ENCODE measurements at regions not wholly inside any gene's neighbourhood (a gene's known extent, or its start where the extent isn't known, plus 50 kb on each side); places are given as distances from the start of the nearest gene placed in this dataset.

DNA sequence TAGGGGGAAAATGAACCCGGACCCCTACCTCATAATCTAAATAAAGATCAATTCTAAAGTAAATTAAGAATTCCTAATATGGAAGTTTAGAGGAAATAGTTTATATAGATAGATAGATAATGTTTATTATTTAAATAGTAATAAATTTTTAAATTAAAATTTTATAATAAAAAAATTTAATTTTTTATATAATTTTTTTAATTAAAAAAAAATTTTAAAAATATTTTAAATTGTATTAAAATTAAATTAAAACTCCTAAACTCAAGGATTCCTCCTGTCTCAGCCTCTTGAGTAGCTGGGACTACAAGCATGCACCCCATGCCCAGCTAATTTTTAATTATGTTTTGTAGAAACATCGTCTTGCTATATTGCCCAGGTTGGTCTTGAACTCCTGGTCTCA, 186.9 kb upstream of the VRK2 start:
- DNase-seq, result no peak

DNA sequence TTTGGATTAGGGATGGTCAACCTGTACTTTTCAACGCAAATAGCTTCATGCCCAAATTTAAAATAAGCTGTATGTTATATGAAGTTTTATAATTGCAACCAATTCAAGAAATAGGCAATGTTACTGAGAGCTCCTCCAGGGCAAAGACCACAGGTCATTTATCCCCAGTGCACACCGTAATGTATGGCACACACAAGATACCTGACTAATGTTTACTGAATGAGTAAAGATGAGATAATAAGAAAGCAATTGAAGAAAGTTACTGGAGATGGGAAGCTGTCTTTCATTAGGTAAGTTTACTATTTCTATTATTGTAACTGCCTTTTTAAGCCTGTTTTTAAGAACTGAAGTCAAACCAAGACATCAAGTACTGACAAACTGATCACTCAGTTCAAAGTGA, 184.5 kb upstream of the VRK2 start:
- no peak for DNase-seq

DNA sequence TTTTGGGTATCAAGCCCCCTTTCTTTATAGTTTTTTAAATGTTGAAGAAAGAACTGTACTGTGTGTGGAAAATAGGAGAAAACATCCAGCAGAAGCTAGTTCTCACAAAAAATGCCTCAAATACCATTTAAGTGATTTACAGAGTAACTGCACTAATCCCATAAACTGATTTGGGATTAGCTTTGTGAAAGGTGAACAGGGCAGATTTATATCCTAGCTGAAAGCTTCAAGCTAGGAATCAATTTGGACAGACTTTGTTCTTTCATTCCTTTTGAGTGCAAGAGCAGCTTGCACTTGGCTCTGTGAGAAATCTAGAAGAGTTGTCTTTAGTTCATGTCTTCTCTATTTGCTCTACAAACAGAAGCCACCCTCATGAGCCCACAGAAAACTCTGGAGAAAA, 183.9 kb upstream of the VRK2 start:
- no peak for DNase-seq

DNA sequence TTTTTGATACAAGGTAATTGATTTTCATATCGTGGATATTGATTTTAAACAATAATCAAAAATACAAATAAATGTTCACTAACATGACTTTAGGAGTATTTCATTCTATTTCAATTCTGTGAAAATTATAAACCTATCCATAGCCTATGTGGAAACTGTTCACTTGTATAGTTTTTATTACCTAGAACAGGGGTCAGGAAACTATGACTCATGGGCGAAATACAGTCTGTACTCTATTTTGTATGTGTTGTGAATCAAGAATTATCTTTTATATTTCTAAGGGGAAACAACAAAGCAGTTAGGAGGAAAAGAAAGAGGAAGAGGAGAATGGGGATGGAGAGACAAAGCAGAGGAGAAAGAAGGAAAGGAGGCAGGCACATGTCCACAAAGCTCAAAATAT, 181.7 kb upstream of the VRK2 start:
- no peak for DNase-seq

DNA sequence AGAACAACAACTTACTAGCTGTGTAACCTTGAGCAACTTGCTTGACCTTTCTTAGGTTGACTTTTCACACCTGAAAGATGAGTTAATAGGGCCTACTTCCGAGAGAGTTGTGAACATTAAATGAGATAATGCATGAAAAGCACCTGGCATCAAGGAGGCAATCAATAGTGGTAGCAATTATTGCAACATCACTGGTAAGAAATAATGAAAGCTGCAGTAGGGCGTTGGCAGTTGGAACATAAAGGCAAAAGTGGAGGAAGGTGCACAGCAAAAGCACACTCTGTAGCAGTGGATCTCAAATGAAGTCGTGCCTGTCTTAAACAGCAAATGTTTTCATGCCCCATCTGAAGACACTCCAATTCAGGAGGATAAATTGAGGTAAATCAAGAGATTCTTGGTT, 178.9 kb upstream of the VRK2 start:
- no peak for DNase-seq

DNA sequence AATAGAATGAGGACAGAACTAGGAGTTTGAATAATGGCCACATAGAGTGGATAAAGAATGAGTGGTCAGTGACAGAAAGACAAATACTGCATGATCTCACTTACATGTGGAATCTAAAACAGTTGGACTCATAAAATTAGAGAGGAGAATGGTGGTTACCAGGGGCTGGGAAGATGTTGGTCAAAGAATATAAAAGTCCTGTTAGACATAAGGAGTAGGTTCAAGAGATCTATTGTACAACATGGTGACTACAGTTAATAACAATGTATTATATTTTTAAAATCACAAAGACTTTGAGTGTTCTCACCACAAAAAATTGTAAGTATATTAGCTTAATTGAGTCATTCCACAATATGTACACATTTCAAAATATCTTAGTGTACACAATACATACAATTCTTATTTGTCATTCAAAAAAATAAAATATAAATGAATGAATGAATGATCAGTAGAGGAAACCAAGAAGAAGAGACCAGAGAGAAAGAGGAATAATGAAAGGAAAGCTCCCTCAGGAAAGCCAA, 177.9 kb upstream of the VRK2 start:
- DNase-seq, result no peak

DNA sequence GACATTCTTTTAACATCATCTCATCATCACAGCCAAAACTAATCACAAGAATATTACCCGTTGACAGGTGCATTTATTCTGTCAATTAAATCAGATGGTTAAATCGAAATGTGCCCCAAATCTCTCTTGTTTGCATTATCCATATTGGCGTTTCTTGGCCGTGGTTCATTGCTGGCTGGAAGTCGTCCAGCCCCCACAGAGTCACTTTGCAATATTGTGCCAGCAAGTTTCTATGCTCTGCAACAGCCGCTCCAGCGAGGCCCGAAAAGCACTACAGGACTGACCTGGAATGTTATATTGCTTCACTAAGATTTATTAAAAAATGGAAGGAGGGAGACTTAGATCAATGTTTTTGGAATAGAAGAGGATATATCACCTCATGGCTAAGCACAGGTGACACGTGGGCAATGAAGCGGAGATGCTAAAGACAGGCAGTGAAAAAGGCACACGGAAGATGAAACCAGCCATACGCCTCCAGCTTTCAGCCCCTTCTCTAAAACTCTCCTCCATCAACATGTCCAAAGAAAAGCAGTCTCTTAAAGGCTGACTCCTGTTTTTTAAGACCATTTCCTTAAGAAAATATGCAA, 176.8 kb upstream of the VRK2 start:
- DNase-seq, result no peak

DNA sequence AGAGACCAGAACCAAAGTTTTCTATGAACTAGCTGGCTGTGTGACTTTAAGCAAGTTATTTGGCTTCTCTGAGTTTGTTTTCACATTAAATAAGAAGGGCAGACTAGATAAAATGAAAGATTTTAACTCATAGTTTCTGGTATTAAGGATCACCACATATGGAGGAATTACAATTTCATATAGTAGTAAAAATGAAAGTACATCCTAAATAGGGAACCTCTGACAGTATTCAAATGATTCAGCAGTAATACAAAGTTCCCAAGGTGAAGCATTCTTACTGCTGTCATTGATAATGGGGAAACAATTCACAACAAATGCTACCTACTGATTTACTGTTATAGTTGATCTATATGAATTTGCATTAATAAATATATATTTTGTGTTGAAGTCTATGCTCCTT, 170.3 kb upstream of the VRK2 start:
- no peak for DNase-seq

DNA sequence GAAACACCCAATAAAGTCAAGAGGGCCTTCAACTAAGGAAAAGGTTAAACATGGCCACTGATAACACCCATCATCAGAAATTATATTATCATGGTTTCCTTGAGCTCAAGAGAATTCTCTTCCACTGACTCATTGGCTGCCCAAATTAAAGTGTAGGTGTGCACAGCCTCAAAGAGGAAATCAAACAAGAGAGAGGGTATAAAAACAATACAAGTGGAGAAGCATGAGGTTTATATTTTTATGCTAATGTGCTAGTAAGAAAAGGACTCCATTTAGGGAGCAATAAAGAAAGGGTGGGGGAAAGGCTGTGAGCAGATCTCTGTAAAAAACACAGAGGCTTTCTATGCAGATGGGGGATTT, 168.8 kb upstream of the VRK2 start:
- DNase-seq, result no peak

DNA sequence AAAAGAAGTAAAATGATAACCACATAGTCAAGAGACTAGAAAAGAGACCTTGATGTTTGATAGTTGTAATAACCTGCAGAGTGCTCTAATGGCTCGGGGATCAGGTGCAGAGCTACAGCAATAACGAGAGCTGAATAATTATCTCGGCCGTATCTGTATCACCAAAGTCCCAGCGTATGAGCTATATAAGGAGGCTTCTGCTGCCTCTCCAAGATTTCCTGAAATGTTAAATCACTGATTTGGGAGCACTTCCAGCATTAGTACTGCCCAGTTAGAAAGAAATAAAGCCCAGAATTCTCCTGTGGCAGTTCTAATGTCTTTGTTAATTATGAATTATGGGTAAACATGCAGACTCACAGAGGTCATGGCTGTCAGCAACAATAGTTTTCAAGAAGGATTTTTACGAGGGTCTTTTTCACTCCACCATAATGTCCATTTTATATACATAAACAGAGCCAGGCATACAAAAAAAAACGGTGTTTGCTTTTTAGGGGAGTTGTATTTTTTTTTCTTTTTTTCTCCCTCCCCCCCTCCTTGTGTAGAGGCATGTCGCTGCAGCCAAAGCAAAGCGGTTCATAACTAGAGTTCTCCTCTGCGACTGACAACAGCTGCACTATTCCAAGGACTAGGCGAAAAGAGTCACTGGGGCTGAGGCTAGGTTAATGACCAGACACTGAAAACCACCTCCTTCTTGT, 168.3 kb upstream of the VRK2 start:
- peak; percentile 38 for DNase-seq

DNA sequence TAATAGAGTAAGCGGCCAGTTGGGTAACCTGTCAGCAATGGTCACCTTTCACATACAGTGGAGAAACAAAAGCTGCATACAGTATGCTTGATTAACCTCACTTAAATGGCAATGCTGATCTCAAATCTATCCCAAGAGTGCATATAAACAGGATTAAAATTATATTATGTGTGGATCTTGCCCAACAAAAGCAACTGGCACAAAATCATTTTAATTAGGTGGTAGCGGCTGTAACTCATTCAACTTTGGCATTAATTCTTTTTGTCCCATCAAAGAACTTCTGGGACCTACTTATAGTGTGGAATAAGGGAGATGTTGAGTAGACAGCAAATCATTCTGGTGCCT, 167.8 kb upstream of the VRK2 start:
- DNase-seq, result no peak

DNA sequence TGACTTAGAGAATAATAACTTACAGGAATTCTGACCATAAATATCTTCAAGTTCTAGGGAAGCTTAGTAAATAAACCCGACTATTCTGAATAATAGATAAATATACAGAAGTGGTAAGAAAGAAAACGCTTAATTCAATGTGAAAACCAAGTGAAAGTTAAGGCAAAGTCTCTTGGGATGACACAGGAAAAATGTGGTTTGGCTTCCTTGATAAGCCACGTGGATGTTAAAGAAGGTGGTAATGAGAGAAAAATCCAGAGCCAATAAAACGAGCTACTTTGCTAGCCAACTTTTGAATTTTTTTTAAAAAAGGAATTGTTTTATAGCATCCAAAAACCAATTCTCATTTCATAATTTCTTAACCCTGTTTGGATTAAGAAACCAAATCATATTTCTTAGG, 166.2 kb upstream of the VRK2 start:
- DNase-seq, result no peak

DNA sequence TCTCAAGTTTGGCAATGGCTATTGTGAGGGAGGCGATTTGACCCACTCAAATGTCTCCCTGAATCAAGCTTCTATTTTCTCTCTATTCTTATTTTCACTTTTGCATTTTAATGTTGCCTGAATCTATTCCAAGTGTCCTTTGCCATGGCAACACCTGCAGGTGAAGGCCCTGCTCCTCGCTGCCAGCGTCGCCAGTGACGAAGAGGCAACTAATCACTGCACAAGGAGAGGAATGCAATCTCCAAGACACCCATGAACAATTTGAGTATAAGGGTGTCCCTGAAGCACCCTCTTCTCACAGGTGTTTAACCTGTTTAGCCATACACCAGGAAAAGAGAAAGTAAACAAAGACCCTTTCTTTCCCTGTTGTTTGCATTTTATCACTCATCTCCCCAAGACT, 165.6 kb upstream of the VRK2 start:
- DNase-seq, result no peak

DNA sequence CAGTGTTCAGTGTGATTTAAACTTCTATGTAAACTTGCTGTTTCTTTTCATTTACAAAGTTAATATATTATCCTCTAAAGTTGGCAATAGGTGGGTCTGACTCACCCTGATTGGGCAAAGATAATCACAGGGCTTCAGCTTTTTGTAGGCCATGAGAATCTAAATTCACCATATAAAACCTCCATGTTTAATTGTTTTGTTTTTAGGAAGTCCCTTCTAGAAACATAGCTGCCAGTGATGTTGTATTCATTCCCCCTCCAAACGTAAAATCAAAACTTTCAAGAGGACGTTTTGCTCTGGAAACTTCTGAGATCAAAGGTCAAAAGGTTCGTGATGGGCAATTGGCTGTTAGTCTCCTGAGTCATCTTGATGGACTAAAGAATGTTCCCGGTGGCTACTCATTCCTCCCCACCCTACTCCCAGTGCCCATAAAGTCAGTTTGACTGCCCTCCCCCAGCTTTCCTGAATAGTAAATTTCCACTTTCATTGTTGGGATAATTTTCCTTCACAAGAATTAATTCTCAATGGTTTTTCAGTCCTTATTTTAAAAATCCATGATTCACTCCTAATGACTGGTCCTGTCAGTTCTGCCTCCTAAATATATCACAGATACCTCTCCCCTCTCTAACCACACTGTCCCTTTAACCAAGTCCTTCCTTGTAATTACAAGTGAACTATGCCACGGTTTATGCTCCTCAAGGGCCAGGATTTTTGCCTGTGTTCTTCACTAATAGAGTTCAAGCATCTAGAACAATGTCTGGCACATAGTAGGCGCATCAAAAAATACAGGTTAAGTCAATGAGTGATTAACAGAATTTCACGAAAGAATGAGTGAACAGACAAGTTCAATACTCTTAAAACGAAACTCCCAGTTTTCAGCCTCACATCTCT, 164.4 kb upstream of the VRK2 start:
- no peak for DNase-seq

DNA sequence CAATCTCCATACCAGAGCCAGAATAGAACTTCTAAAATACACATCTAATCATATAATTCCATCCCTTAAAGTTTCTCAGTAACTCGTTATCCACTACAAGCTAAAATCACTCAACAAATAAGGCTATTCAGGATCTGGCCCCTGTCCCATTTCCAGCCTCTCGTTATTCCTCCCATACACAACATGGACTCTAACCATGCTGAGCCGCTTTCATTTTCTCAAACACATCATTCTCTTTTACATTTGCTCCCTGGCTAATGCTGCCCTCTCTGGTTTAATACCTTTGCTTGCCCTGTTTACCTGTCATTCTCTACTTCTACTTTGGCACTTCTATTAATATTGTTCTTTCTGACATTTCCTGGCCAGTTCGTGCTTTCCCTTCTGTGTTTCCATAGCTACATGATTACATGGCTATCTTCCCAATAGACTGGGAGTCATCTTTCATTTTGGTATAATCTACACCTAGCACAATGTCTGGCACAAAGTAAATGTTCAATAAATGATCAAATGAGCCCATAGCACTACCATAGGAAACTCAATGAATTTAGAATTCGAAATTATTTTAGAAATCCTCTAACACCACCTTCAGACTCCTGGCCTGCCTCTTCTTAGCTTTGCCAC, 163.6 kb upstream of the VRK2 start:
- DNase-seq, result no peak

DNA sequence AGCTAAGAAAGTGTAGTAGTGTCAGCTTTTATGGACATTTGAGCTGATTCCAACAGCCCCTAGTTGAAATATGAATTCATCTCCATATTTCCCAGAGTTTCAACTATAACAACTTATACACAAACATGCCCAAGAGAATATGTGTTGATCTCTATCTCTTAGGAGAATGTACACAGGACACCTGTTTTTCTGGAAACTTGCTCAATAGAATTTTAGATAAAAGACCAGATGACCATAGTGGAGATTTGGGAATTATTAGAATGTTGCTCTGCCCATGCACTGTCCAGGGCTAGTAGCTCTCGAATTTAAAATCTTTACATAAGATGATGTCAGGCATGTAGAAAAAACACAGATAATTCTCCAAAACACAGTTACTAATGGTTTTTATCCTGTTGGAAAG, 162.3 kb upstream of the VRK2 start:
- DNase-seq, result no peak

DNA sequence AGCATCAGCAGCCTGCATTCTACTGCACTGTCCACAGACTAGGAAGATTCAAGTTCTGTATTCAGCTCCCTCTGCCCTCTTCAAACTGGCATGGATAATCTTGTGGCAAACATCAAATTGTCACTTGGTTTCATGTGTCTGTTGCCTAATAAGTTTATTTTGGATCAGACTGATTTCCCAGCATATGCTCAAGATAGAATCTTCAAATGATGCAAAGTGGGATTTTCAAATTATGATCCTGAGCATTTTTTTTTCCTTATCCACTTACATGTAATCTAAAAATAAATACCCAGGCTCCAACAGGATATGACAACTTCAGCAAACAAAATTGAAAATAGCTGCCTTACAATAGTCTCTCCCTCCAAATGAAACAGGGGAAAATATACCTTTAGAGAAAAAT, 160.9 kb upstream of the VRK2 start:
- DNase-seq, result no peak

DNA sequence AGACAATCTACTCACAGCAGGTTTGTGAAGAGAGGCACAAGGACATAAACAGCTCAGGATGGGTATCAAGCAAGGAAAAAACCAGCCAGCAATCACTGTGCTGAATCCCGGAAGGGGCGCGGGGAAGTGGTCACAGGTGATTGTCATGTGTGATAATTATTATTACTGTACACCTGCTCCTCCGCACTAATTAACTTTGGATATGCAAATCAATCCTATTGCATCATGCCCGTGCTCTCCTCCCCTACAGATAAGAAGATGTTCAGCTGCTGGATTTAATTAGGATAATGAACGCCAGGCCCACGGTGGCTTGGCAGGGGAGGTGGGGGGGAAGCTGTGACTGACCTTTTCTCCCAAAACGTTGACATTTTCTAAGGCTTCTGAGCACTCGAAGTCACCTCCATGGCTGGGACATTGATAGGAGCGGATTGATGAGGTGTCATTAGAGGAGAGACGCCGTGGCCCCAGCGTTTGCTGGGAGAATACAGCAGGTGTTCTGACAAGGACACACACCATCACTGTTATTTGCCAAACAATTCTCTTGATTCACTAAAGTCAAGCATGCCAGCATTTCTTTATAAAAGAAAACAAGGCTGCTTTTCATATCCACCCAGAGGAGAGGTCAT, 160.3 kb upstream of the VRK2 start:
- DNase-seq, result peak; percentile 89

DNA sequence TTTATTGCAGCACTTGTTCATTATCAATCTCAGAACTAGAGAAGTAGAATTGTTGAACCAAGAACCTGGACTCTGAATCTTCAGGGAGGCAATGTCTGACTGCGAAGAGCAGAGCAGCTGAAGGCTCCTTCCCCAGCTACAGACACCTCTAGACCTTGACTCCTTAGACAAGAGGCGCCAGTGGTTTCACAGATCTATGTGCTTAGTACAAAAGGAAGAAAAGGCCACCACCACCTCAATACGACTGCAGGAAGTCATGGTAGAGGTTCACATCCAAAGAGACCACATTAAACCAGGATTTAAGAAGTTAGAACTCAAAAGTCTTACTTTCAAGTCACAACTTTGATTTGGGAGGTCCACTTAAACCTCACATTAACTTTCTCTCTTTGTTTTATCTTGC, 158.1 kb upstream of the VRK2 start:
- no peak for DNase-seq

DNA sequence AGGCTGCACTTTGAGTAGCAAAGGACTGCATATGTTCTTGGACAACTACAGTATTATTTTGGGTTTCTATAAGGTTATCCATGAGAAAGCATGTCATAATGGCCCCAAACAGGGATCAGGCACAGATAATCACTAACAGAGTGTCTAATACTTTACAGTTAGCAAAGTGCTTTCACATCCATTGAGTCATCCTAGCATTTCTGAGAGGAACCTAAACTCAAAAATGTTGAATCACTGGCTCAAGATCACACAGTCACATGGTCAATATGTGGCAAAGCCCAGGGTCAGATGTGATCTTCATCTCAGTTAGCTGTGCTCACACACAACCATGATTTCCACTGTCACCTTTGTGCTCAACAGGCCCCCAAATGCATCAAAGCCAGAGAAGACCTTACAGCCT, 156.1 kb upstream of the VRK2 start:
- DNase-seq, result no peak

DNA sequence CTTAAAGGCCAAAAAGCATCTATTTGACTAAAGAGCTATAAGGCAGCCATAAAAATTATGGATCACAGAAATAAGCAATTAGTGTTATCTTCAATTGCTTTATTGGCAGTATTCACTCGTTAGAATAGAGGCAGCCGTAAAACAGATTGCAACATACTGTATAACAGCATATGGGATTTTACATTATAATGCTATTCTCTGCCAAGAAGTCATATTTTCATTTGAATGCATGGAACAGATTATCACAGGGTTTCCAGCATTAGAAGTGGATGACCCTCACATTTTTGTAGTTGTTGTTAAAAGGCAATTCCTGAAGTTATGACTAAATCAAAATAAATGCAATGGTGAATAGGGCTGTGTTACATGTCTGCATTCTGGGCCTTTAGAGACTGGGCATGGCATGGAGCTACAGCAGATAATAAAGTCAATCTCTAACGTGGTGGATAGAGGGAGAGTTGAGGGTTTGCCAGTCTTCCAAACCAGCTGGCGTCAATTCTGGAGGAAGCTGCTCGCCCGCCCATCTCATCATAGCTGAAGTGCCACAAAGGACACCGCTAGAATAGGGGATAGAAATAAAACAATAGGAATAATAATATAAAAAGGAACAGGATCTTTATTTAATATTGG, 155.4 kb upstream of the VRK2 start:
- no peak for DNase-seq

DNA sequence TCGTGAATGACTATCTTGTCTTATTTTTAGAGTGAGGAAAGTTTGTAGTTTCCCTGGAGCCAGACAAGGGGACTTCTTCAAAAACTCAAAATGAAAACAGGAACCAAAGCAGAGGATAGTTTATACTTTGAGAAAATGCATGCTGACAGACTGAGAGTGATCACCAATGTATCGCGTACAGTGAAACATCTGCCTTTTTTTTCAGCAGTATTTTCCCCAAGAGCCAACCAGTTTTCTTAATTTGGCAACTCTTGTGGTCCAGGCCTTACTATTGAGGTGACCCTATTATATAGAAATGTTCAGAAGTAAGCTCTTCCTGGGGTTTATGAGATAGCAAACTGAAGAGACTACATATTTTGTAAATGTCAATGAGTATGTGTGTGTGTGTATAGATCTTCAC, 153.7 kb upstream of the VRK2 start:
- DNase-seq, result no peak

DNA sequence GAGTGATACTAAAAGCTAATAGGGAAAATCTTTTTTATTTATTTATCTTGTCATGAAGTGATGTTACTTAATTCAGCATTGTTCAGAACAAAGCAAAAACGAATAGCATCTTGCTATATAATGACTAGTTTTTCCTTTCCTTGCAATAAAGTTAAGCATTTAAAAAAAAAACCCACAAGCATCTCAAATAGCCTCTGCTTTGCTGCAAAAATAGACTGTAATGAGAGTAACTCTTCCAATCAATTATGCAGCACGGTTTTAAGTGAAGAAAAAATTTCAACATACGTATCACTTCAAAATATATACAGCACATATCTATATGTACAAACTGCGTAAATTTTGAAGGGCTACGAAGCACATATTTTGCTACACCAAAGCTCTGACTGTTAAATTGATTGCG, 153.3 kb upstream of the VRK2 start:
- no peak for DNase-seq

All from NCI-H1417 treated with DMSO at 0.1 percent for 48 hours (cell line).